ENCODE measurements at regions not wholly inside any gene's neighbourhood (a gene's known extent, or its start where the extent isn't known, plus 50 kb on each side); places are given as distances from the start of the nearest gene placed in this dataset.

DNA sequence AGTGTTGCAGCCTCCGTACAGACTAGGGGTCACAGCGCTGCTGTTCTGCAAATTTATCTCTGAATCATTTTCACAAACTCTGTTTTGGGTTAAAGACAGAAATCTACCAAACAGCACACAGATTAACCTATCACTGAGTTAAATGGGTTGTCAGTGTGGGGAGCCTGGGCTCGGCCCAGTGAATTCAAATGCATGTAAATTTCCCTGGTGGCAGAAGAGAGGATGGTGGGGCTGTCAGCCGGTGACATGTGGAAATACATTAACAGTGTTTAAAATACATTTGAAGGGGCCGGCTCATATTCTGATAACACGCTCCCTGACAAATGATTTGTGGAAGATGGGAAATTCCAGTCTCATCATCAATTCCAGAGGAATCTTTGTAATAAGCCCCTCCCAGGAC, 309.6 kb upstream of the MKI67 start:
- peaks cover 23% of the 10 kb centered on the region for H3K4me1 Mint-ChIP-seq
- TF ChIP-seq, protein P1, sequence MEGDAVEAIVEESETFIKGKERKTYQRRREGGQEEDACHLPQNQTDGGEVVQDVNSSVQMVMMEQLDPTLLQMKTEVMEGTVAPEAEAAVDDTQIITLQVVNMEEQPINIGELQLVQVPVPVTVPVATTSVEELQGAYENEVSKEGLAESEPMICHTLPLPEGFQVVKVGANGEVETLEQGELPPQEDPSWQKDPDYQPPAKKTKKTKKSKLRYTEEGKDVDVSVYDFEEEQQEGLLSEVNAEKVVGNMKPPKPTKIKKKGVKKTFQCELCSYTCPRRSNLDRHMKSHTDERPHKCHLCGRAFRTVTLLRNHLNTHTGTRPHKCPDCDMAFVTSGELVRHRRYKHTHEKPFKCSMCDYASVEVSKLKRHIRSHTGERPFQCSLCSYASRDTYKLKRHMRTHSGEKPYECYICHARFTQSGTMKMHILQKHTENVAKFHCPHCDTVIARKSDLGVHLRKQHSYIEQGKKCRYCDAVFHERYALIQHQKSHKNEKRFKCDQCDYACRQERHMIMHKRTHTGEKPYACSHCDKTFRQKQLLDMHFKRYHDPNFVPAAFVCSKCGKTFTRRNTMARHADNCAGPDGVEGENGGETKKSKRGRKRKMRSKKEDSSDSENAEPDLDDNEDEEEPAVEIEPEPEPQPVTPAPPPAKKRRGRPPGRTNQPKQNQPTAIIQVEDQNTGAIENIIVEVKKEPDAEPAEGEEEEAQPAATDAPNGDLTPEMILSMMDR (IDR thresholded peaks at IDR 0.05) = no peak
- TF ChIP-seq EZH2phosphoT487 (IDR thresholded peaks at IDR 0.05) = no peak
- TF ChIP-seq EZH2 (IDR thresholded peaks at IDR 0.05) = no peak
- H3K9me3 Mint-ChIP-seq = no peaks in the 10 kb centered on the region
- Histone ChIP-seq H3K9ac (no peak overlapping the region), H2AFZ (replicated peaks) (no peak overlapping the region), H3F3A (ENCODE audit: low read depth) (no peaks in the 10 kb centered on the region), H3K9me3 (ENCODE audit: low read depth) (no peaks in the 10 kb centered on the region), H3K27ac (no peak overlapping the region), H3K4me2 (no peak overlapping the region), H4K20me1 (ENCODE audit: low read depth) (no peaks in the 10 kb centered on the region), H3K79me2 (ENCODE audit: low read depth) (no peaks in the 10 kb centered on the region), H3K4me1 (peaks cover 10% of the 10 kb centered on the region), H3K4me3 (no peak overlapping the region), H3K36me3 (no peaks in the 10 kb centered on the region), H3K27me3 (no peaks in the 10 kb centered on the region)
- DNase-seq (ENCODE audit: low spot score) = no peak
- peaks cover 9% of the 10 kb centered on the region for H3K27me3 Mint-ChIP-seq (ENCODE audit: insufficient read depth, low read depth)
- H3K27ac Mint-ChIP-seq = no peak overlapping the region
- H3K36me3 Mint-ChIP-seq = no peaks in the 10 kb centered on the region
- no peak overlapping the region for H3K4me3 Mint-ChIP-seq

DNA sequence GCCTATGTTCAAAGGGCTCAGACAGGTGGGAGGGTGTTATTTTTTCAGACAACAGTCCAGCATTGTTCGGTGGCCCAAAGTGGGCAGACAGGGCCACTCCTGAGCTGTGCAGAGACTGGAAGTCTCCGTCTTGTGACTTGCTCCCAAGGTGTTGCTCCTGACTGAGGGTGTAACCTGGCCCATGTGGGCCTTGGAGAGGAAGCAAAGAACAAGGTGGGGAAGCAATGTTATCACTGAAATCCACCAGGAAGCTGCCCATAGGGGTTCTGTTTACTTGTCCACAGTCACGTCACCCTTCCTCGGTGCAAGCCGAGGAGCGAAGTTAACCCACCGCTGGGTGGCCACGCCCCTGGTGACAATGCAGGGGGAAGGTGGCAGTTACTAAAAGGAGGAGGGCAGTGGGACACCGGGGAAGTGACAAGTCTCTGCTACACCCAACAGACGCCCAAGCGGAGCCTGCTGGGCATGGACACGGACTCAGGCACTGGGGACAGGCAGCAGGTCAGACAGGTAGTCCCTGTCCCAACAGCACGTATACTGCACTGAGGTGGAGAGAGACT, 311.6 kb upstream of the MKI67 start:
- Mint-ChIP-seq H3K4me3 (no peak overlapping the region), H3K27ac (no peak overlapping the region), H3K9me3 (no peaks in the 10 kb centered on the region), H3K36me3 (no peaks in the 10 kb centered on the region), H3K27me3 (ENCODE audit: insufficient read depth, low read depth) (peaks cover 9% of the 10 kb centered on the region), H3K4me1 (peaks cover 11% of the 10 kb centered on the region)
- no peak overlapping the region for H3K9ac ChIP-seq
- no peaks in the 10 kb centered on the region for H3K9me3 ChIP-seq (ENCODE audit: low read depth)
- DNase-seq (ENCODE audit: low spot score) = no peak
- H3K36me3 ChIP-seq = no peaks in the 10 kb centered on the region
- H3K79me2 ChIP-seq (ENCODE audit: low read depth) = no peaks in the 10 kb centered on the region
- TF ChIP-seq EZH2 (IDR thresholded peaks at IDR 0.05) = no peak
- TF ChIP-seq, protein P1 (IDR thresholded peaks at IDR 0.05) = no peak
- TF ChIP-seq EZH2phosphoT487 (IDR thresholded peaks at IDR 0.05) = no peak
- H3K27me3 ChIP-seq = no peaks in the 10 kb centered on the region
- H3K4me2 ChIP-seq = no peak overlapping the region
- peaks cover 10% of the 10 kb centered on the region for H3K4me1 ChIP-seq
- H3K4me3 ChIP-seq = no peak overlapping the region
- H3F3A ChIP-seq (ENCODE audit: low read depth) = no peaks in the 10 kb centered on the region
- H2AFZ ChIP-seq (replicated peaks) = no peak overlapping the region
- H3K27ac ChIP-seq = no peak overlapping the region
- no peaks in the 10 kb centered on the region for H4K20me1 ChIP-seq (ENCODE audit: low read depth)

DNA sequence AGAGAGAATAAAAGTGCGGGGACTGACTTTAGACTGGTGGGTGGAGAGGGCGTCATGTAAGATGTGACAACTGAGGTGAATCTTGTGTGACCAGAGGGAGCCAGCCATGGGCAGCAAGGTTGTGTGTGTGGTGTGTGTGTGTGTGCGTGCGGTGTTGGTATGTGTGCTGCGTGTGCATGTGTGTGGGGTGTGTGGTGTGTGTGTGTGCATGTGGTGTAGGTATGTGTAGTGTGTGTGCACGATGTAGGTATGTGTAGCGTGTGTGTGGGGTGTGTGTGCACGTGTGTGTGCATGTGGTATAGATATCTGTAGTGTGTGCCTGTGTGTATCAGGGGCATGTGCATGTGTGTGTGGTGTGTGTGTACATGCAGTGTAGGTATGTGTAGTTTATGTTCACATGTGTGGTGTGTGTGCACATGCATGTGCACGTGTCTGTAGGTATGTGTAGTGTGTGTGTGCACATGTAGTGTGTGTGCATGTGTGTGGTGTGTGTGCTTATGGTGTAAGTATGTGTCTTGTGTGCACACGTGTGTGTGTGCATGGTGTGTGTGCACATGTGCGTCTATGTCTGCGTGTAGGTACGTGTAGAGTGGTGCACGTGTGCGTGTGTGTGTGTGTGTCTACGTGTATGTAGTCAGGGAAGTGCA, 312.3 kb upstream of the MKI67 start:
- Histone ChIP-seq H3K36me3 (no peaks in the 10 kb centered on the region), H3F3A (ENCODE audit: low read depth) (no peaks in the 10 kb centered on the region), H3K27me3 (no peaks in the 10 kb centered on the region), H3K9me3 (ENCODE audit: low read depth) (no peaks in the 10 kb centered on the region), H3K4me2 (no peak overlapping the region), H3K27ac (no peak overlapping the region), H3K9ac (no peak overlapping the region), H4K20me1 (ENCODE audit: low read depth) (no peaks in the 10 kb centered on the region), H3K4me1 (peaks cover 10% of the 10 kb centered on the region), H3K4me3 (no peak overlapping the region), H3K79me2 (ENCODE audit: low read depth) (no peaks in the 10 kb centered on the region), H2AFZ (replicated peaks) (no peak overlapping the region)
- peaks cover 9% of the 10 kb centered on the region for H3K27me3 Mint-ChIP-seq (ENCODE audit: insufficient read depth, low read depth)
- H3K27ac Mint-ChIP-seq = no peak overlapping the region
- no peaks in the 10 kb centered on the region for H3K36me3 Mint-ChIP-seq
- TF ChIP-seq, protein P1 (IDR thresholded peaks at IDR 0.05) = no peak
- TF ChIP-seq EZH2phosphoT487 (IDR thresholded peaks at IDR 0.05) = no peak
- no peak for TF ChIP-seq EZH2 (IDR thresholded peaks at IDR 0.05)
- no peaks in the 10 kb centered on the region for H3K9me3 Mint-ChIP-seq
- DNase-seq (ENCODE audit: low spot score) = no peak
- H3K4me1 Mint-ChIP-seq = peaks cover 11% of the 10 kb centered on the region
- no peak overlapping the region for H3K4me3 Mint-ChIP-seq
